Activated naive CD4-positive, alpha-beta T cell treated with anti-CD3 and anti-CD28 coated beads, Interleukin-2, amount 10 ng/mL, durations not matched to agents 7 days and 5 days (primary cell): ENCODE measurements at regions not wholly inside any gene's neighbourhood (a gene's known extent, or its start where the extent isn't known, plus 50 kb on each side); places are given as distances from the start of the nearest gene placed in this dataset.

Experiments used
- CTCF ChIA-PET: fragments of 350-600 bp; sonication (Branson Sonifier 250); formaldehyde crosslinking; loops from one replicate; lab custom pipeline; 2021; ENCODE audit warnings: antibody characterized with exemption; lab: Charles Lee
- DNase-seq: peaks from one replicate; pipeline ENCODE4 v3.0.0-alpha.2; 2020
- H3K27ac Mint-ChIP-seq: one replicate; pipeline ENCODE4 v1.8.0; 2021; ENCODE audit warnings: mild to moderate bottlenecking, moderate library complexity, mixed read lengths
- H3K27me3 Mint-ChIP-seq: one replicate; pipeline ENCODE4 v1.8.0; 2021; ENCODE audit warnings: mild to moderate bottlenecking, mixed read lengths
- H3K36me3 Mint-ChIP-seq: one replicate; pipeline ENCODE4 v1.8.0; 2021; ENCODE audit warnings: mixed read lengths
- H3K4me1 Mint-ChIP-seq: one replicate; pipeline ENCODE4 v1.8.0; 2021; ENCODE audit warnings: mixed read lengths
- H3K4me3 Mint-ChIP-seq: one replicate; pipeline ENCODE4 v1.8.0; 2021; ENCODE audit warnings: mild to moderate bottlenecking, moderate library complexity, mixed read lengths
- H3K9me3 Mint-ChIP-seq: one replicate; pipeline ENCODE4 v1.8.0; 2021; ENCODE audit warnings: mixed read lengths

DNA sequence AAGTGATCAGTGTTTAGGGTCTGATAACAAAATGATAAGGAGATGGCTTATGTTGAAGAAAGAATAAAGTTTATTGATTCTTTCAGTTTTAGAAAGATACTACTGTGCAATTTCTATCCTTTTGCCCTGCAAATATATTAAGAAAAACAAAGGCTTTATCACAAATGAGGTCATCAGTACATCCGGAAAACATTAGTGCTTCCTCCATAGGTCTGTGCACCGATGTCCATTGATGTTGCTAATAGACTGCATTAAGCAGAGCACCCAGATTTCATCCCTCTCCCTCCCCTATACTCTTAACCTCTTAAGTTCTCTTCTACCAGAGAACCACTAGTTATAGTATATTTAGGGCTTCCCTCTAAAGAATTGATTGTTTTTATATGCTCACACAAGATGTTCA, 53.7 kb upstream of the HHIP start:
- H3K27me3 Mint-ChIP-seq: no peaks in the 10 kb centered on the region
- H3K4me1 Mint-ChIP-seq: no peaks in the 10 kb centered on the region
- DNase-seq: no peak
- H3K36me3 Mint-ChIP-seq: no peaks in the 10 kb centered on the region
- no peak overlapping the region for H3K27ac Mint-ChIP-seq
- no peak overlapping the region for H3K4me3 Mint-ChIP-seq
- peaks cover 3% of the 10 kb centered on the region for H3K9me3 Mint-ChIP-seq
- CTCF ChIA-PET: no interaction called here

DNA sequence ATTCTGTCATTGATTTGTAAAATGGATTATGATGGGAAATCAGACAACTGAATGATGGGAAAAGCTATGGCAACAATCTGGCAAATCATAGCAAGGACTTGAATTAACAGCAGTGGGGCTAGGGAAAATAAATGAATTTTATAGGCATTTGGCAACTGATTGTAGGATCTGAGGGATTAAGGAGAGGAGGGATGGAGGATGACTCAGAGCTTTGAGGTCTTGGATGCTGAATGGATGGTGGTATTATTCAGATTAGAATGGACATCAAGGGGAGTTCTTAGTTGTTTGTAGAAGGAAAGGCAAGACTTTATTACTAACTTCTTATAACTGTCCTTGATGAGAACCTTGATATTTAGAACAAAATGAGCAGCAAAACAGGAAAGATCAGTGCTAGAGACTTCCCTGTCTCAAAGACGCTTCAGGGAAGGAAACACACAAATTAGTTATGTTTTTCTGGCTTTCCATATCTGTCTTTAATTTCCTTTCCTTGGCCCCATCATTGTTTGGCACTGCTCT, 51.4 kb upstream of the HHIP start:
- H3K27ac Mint-ChIP-seq: no peak overlapping the region

GRCh38 chr4:144595681-144596080, 50.3 kb upstream of the HHIP start:
- H3K36me3 Mint-ChIP-seq: no peaks in the 10 kb centered on the region
- CTCF ChIA-PET: no interaction called here
- H3K27ac Mint-ChIP-seq: no peak overlapping the region
- no peak overlapping the region for H3K4me3 Mint-ChIP-seq
- no peak for DNase-seq
- H3K4me1 Mint-ChIP-seq: no peaks in the 10 kb centered on the region
- no peaks in the 10 kb centered on the region for H3K27me3 Mint-ChIP-seq
- peaks cover 2% of the 10 kb centered on the region for H3K9me3 Mint-ChIP-seq

More for the DNA sequence above, 51.4 kb upstream of the HHIP start:
- Mint-ChIP-seq H3K36me3 (no peaks in the 10 kb centered on the region), H3K4me3 (no peak overlapping the region), H3K27me3 (no peaks in the 10 kb centered on the region), H3K9me3 (no peaks in the 10 kb centered on the region), H3K4me1 (no peaks in the 10 kb centered on the region)
- CTCF ChIA-PET: no interaction called here
- DNase-seq: no peak
